OCI-LY1 (cell line): ENCODE measurements at regions not wholly inside any gene's neighbourhood (a gene's known extent, or its start where the extent isn't known, plus 50 kb on each side); places are given as distances from the start of the nearest gene placed in this dataset.
"Not testable (repeated sequence)": the region's sequence is repeated elsewhere in the genome, so short reads cannot be mapped to it uniquely, and the experiment has no call there.

ENCODE experiments used
- H2AFZ ChIP-seq: fragments of 200-600 bp; sonication (generic), shearing (Covaris generic); 2 replicates; pipeline ENCODE4 v1.6.0; 2014; ENCODE audit warnings: antibody characterized with exemption, mild to moderate bottlenecking, low read length
- H3F3A ChIP-seq: fragments of 200-600 bp; sonication (generic), shearing (Covaris generic); 2 replicates; pipeline ENCODE4 v1.6.0; 2014; ENCODE audit warnings: mild to moderate bottlenecking, antibody characterized with exemption, low read length, moderate library complexity; ENCODE audit not compliant: insufficient read depth
- H3K27ac ChIP-seq: fragments of 200-600 bp; sonication (generic); 2 replicates; pipeline ENCODE4 v1.5.1; 2014; ENCODE audit warnings: low read length, mixed run types, mild to moderate bottlenecking, low read depth; ENCODE audit not compliant: poor library complexity, severe bottlenecking
- H3K27me3 ChIP-seq: fragments of 200-600 bp; sonication (generic); 2 replicates; pipeline ENCODE4 v1.6.0; 2014; ENCODE audit warnings: antibody characterized with exemption, mild to moderate bottlenecking, low read length, moderate library complexity; ENCODE audit not compliant: insufficient read depth
- H3K36me3 ChIP-seq: fragments of 200-600 bp; sonication (generic); 2 replicates; pipeline ENCODE4 v1.6.1; 2014; ENCODE audit warnings: mild to moderate bottlenecking, antibody characterized with exemption, low read length, moderate library complexity, mixed read lengths; ENCODE audit not compliant: insufficient read depth
- H3K4me1 ChIP-seq: fragments of 200-600 bp; sonication (generic); 2 replicates; pipeline ENCODE4 v1.5.1; 2014; ENCODE audit warnings: mild to moderate bottlenecking, low read length, moderate library complexity; ENCODE audit not compliant: insufficient read depth, severe bottlenecking
- H3K4me2 ChIP-seq: fragments of 200-600 bp; sonication (generic), shearing (Covaris generic); 2 replicates; pipeline ENCODE4 v1.6.1; 2014; ENCODE audit warnings: low read length
- H3K4me3 ChIP-seq: fragments of 200-600 bp; sonication (generic); 2 replicates; pipeline ENCODE4 v1.5.1; 2014; ENCODE audit warnings: low read length, low read depth, mild to moderate bottlenecking, mixed read lengths; ENCODE audit not compliant: poor library complexity, severe bottlenecking
- H3K79me2 ChIP-seq: fragments of 200-600 bp; shearing (Covaris generic); 2 replicates; pipeline ENCODE4 v1.6.1; 2016; ENCODE audit warnings: mixed run types, low read length, mixed read lengths; ENCODE audit not compliant: insufficient read depth
- H3K9ac ChIP-seq: fragments of 200-600 bp; sonication (generic), shearing (Covaris generic); 2 replicates; pipeline ENCODE4 v1.6.1; 2014; ENCODE audit warnings: mild to moderate bottlenecking, low read length, mixed read lengths
- H3K9me2 ChIP-seq: fragments of 200-600 bp; sonication (generic), shearing (Covaris generic); 2 replicates; pipeline ENCODE4 v1.6.1; 2014; ENCODE audit warnings: low read depth, mild to moderate bottlenecking, low read length, mixed read lengths
- H3K9me3 ChIP-seq: fragments of 200-600 bp; shearing (Covaris generic); 2 replicates; pipeline ENCODE4 v1.6.1; 2014; ENCODE audit warnings: low read length, mixed read lengths
- H4K20me1 ChIP-seq: fragments of 200-600 bp; sonication (generic), shearing (Covaris generic); 2 replicates; pipeline ENCODE4 v1.6.0; 2016; ENCODE audit warnings: mild to moderate bottlenecking, low read length; ENCODE audit not compliant: insufficient read depth
- EZH2 ChIP-seq: fragments of 200-600 bp; sonication (generic), shearing (Covaris generic); IDR thresholded peaks from 2 replicates; pipeline ENCODE4 v1.8.0; 2017; ENCODE audit warnings: borderline replicate concordance, mixed run types, mild to moderate bottlenecking, antibody characterized with exemption, low read length, moderate library complexity, mixed read lengths
- TF ChIP-seq, protein P1 (sequence below): fragments of 200-600 bp; sonication (generic), shearing (Covaris generic); IDR thresholded peaks from 2 replicates; pipeline ENCODE4 v1.5.1; 2017; ENCODE audit warnings: mild to moderate bottlenecking, antibody characterized with exemption, low read length, moderate library complexity, mixed read lengths

GRCh38 chr4:162837241-162837640 is 329.4 kb downstream of the NAF1 start:
- Histone ChIP-seq H3K9me2 (no peaks in the 10 kb centered on the region), H2AFZ (no peak overlapping the region), H3K9me3 (no peaks in the 10 kb centered on the region), H3K9ac (no peak overlapping the region), H3K79me2 (no peaks in the 10 kb centered on the region), H3K27ac (no peak overlapping the region), H3K4me1 (no peaks in the 10 kb centered on the region), H3K4me3 (no peak overlapping the region), H3F3A (no peaks in the 10 kb centered on the region), H3K36me3 (no peaks in the 10 kb centered on the region), H3K27me3 (no peaks in the 10 kb centered on the region), H4K20me1 (no peaks in the 10 kb centered on the region), H3K4me2 (no peak overlapping the region)
- TF ChIP-seq, protein P1, sequence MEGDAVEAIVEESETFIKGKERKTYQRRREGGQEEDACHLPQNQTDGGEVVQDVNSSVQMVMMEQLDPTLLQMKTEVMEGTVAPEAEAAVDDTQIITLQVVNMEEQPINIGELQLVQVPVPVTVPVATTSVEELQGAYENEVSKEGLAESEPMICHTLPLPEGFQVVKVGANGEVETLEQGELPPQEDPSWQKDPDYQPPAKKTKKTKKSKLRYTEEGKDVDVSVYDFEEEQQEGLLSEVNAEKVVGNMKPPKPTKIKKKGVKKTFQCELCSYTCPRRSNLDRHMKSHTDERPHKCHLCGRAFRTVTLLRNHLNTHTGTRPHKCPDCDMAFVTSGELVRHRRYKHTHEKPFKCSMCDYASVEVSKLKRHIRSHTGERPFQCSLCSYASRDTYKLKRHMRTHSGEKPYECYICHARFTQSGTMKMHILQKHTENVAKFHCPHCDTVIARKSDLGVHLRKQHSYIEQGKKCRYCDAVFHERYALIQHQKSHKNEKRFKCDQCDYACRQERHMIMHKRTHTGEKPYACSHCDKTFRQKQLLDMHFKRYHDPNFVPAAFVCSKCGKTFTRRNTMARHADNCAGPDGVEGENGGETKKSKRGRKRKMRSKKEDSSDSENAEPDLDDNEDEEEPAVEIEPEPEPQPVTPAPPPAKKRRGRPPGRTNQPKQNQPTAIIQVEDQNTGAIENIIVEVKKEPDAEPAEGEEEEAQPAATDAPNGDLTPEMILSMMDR: no peak
- no peak for TF ChIP-seq EZH2

DNA sequence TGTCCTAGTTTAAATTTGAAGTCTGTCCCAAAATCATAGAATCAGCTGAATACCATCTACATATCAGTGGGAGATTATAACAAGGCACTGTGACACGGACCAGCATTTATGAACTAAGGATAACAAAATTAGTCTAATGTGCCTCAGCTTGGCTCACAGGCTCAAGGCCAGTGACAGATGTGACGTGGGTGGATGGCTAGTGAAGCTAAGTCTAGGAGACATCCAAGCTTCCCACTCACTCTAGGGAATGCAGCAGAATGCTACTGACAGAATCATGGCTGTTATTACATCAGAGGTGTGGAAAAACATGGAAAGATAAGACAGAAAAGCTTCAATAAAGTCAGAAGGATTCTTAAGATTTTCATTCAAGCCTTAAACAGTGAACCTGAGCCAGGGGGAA is 329.9 kb downstream of the NAF1 start:
- H3K27ac ChIP-seq: no peak overlapping the region
- no peak overlapping the region for H2AFZ ChIP-seq
- H3K9ac ChIP-seq: no peak overlapping the region
- no peaks in the 10 kb centered on the region for H4K20me1 ChIP-seq
- TF ChIP-seq, protein P1: no peak
- no peak for TF ChIP-seq EZH2
- no peaks in the 10 kb centered on the region for H3K27me3 ChIP-seq
- H3K4me1 ChIP-seq: no peaks in the 10 kb centered on the region
- no peak overlapping the region for H3K4me3 ChIP-seq
- no peaks in the 10 kb centered on the region for H3K9me2 ChIP-seq
- H3K79me2 ChIP-seq: no peaks in the 10 kb centered on the region
- H3K9me3 ChIP-seq: no peaks in the 10 kb centered on the region
- H3K36me3 ChIP-seq: no peaks in the 10 kb centered on the region
- no peak overlapping the region for H3K4me2 ChIP-seq
- no peaks in the 10 kb centered on the region for H3F3A ChIP-seq

- not testable (repeated sequence) for H2AFZ ChIP-seq, H3K27me3 ChIP-seq, H3K9me2 ChIP-seq, H3K79me2 ChIP-seq, H3K4me1 ChIP-seq, H3K27ac ChIP-seq, H3K9me3 ChIP-seq, H3K9ac ChIP-seq, H3K4me2 ChIP-seq, H3K4me3 ChIP-seq, H4K20me1 ChIP-seq, H3F3A ChIP-seq, H3K36me3 ChIP-seq
These were observed 330.4 kb downstream of the NAF1 start for GRCh38 chr4:162836258-162836657.

DNA sequence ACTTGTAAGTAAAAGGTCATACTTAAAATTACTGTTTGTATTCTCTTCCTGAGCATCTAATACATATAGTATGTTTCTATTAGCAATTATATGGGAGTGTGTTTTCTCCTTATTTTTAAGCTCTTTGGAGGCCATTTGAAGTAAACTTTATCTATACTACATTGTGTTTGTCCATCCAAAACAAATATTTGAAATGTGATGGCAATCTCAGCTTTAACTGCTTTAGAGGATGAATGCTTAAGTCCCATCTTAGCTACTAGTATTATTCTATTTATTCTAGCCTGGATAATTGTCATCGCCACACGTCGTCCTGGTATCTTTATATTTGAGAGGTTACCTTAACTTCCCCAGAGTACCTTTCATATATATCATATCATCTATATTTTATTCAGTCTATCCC is 335.8 kb downstream of the NAF1 start:
- Histone ChIP-seq H3K4me2 (no peak overlapping the region), H3K27ac (no peak overlapping the region), H3K9me3 (no peaks in the 10 kb centered on the region), H2AFZ (no peak overlapping the region), H3F3A (no peaks in the 10 kb centered on the region), H3K27me3 (no peaks in the 10 kb centered on the region), H4K20me1 (no peaks in the 10 kb centered on the region), H3K4me3 (no peak overlapping the region), H3K9ac (no peak overlapping the region), H3K4me1 (no peaks in the 10 kb centered on the region), H3K36me3 (no peaks in the 10 kb centered on the region), H3K79me2 (no peaks in the 10 kb centered on the region), H3K9me2 (no peaks in the 10 kb centered on the region)
- TF ChIP-seq, protein P1: no peak
- no peak for TF ChIP-seq EZH2

- not testable (repeated sequence) for H3K27ac ChIP-seq, H2AFZ ChIP-seq, H3K27me3 ChIP-seq, H3K9me2 ChIP-seq, H3F3A ChIP-seq, H3K9me3 ChIP-seq, H4K20me1 ChIP-seq, H3K4me2 ChIP-seq, H3K36me3 ChIP-seq, H3K9ac ChIP-seq, H3K79me2 ChIP-seq, H3K4me3 ChIP-seq, H3K4me1 ChIP-seq
These were observed 349.3 kb downstream of the NAF1 start for GRCh38 chr4:162817374-162817773.
